ENCODE measurements at regions not wholly inside any gene's neighbourhood (a gene's known extent, or its start where the extent isn't known, plus 50 kb on each side); places are given as distances from the start of the nearest gene placed in this dataset.
"Not testable (repeated sequence)": the region's sequence is repeated elsewhere in the genome, so short reads cannot be mapped to it uniquely, and the experiment has no call there.

DNA sequence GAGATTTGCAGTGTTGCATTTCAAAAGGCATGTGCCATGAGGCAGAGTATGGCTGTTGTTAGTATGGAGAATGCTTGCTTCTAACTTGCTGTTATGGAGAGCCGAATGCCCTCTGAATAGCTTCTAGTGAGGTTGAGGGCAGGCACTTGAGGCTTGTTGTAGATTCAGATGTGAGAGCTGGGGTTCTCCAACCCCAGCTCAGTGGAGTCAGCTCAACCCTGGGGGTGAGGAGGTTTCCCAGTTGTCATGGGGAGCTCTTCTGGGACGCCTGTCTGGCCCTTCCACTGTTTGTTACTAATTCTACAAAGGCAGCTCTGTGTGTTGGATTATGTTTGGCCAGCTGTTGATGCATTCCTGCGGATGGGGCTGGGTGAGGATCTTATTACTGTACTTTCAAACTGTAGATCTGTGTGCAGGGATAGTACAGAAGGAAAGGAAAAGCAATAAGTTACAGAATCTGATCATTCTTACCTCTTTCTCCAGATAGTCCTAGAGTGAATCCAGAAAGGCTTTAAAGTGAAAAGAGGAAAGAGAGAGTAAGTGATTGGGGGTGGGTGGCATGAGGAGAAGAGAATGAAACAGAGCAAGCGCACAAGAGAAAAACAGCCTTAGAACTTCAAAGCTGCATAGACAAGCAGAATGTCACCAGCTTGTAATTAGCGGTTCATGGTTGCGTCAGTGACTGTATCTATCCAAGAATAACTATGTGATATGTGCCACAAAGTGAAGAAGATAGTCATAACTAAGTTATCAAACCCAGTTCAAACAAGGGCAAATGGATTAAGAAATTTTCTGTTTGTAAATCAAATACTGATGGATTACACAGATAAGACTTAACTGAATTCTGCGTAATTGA is 148.7 kb downstream of the PRL start:
- DNase-seq (ENCODE audit: low read depth): peak; percentile 81

GRCh38 chr6:22149096-22149495 is 147.7 kb downstream of the PRL start:
- no peak for DNase-seq (ENCODE audit: low read depth)

DNA sequence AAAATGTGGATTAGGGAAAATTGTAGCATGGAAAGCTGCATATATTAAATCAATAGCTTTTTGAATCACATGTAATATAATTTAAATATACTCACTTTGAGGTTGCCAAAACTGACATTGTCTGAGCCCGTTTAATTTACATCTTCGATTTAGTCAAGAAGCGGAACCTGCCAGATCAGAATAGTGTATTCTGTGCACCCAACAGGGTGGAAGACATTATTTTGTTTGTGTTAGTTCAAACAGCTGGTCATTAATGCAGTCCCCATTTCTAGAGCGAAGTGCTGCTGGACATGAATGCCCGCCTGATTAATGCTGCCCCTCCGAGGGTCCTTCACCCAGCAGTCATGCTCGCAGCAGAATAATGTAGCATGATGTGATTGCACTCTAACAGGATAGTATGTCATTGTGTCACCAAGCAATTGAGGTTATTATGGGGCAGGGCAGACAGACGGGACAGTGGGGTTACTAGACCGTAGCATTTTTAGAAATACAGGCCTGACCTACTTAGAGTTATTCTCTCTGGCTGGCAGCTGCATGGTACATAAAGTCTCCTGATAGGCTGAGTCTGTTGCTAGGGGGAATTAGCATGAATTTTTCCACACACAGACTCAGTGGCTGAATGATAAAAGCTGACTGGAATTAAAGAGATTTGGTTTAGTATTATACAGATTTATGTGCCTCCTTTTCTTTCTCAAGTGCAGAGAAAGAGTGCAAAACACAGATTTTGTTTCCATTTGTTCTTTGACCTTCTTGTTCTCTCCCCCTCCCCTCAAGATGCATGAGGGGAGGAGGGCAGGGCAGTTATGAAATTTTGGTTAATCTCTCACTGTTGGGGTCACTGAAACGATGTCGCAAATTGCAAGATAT is 147.1 kb downstream of the PRL start:
- no peak for DNase-seq (ENCODE audit: low read depth)

DNA sequence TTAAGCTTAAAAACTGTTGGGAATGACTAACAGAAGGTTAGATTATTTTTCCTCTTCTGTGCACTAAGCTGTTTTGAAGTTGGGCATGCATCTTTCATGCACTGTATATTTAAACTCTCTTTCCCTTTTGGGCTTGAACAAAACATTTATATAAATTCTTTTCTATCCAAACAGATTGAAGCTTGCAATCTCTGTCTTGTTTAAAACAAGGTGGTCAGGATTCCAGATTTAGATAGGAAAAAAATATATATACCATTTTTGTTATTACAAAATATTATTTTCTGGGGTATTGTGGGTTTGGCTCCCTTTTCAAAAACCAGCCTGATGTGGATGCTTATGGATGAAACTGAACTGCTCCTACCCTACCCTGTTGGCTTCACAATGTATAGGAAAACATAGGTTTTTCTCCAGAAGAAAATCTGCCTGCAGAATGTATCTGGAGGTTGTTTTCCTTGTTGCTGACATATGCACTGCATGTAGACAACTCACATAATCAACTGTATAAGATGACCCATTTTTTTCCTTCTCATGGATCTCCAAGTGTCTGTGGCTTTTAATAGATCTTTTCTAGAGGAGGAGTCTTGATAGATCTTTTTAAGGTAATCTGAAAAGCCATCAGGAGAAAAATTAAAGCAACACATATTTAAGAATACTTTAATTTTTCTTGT is 146.3 kb downstream of the PRL start:
- DNase-seq (ENCODE audit: low read depth): no peak

DNA sequence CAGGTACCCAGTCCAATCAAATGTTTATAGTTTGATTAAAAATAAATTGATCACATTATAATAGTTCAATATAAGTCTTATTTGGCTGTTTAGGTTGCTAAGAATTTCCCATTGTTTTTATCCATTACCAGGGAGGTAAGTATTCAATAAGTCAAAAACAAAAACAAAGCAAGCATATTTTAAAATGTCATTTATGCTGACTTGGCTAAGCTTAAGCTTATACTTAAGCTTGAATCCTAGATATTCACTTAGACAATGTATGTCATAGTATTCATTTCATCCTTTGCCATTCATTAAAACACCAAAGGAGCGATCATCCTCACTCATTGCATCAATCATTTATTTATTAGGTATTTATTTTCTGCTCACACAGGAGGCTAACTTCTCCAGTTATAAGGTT is 144.9 kb downstream of the PRL start:
- no peak for DNase-seq (ENCODE audit: low read depth)

- DNase-seq (ENCODE audit: low read depth): no peak
Observed at GRCh38 chr6:22152841-22153240, 144.0 kb downstream of the PRL start.

DNA sequence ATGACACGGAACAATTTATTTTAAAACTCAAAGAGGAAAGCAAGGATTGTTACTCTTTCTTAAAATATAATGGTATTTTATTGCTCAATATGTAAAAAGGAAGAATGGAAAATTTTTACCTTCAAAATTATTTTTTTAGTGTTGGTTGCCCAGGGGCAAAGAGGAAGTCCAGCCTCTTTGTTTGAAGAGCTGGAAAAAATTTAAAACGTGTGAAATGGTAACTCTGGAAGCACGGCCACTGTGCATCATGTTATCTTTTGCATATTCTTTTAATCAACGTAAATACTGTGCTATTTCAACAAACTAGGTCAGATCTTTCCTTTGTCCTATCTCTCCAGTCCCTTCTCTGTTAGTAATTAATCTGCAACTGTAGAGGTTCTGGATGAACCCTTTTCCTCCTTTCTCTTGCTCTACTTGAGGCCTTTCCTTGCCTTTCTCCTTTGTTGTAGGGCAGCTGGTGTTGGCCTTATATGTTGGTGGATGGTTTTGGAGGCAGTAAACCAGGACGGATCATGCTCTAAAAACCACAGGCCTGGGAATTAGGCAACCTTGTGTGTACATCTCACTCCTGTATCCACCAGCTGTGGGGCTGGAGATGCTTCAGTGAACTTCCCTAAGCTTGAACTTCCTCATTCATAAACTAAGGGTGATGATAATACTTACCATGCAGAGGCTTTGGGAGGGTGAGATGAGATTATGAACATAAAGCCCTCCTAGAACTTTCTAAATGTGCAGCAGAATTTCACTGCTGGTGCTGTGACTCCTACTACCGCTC is 143.3 kb downstream of the PRL start:
- no peak for DNase-seq (ENCODE audit: low read depth)

DNA sequence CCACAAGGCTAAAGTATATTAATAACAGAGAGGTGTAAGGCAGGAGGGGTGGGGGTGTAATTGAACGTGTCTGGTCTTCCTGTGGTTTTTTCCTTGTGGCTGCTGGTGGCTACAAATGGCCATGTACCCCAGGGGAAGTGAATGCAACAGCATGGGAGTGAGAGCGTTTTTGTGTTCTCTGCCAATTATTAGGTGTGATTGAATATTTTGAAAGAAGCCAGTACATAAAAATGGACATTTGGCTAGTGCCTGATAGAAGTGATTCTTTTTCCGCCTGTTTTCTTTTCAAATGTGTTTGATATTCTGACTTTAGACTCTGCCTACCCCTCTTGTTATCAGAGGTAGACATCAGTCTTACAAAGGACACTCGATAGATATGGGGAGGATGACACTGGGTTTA is 141.3 kb downstream of the PRL start:
- no peak for DNase-seq (ENCODE audit: low read depth)

- no peak for DNase-seq (ENCODE audit: low read depth)
Observed at GRCh38 chr6:22157233-22157632, 139.6 kb downstream of the PRL start.

DNA sequence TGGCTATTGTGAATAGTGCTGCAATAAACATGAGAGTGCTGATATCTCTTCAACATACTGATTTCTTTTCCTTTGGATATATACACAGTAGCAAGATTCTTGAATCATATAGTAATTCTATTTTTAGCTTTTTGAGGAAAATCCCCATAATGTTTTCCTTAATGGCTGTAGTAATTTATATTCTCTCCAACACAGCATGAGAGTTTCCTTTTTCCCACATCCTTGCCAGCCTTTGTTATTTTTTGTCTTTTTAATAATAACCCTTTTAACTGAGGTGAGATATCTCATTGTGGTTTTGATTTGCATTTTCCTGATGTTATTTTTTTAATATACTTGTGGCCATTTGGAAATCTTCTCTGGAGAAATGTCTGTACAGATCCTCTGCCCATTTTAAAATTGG is 132.6 kb downstream of the PRL start:
- DNase-seq (ENCODE audit: low read depth): no peak

DNA sequence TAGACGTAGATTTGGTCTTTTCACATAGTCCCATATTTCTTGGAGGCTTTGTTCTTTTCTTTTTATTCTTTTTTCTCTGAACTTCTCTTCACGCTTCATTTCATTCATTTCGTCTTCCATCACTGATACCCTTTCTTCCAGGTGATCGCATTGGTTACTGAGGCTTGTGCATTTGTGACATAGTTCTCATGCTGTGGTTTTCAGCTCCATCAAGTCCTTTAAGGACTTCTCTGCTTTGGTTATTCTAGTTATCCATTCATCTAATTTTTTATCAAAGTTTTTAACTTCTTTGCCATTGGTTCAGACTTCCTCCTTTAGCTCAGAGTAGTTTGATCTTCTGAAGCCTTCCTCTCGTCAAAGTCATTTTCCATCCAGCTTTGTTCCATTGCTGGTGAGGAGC is 125.8 kb downstream of the PRL start:
- DNase-seq (ENCODE audit: low read depth): not testable (repeated sequence)

GRCh38 chr6:22171885-22172284 is 125.0 kb downstream of the PRL start:
- DNase-seq (ENCODE audit: low read depth): not testable (repeated sequence)

- no peak for DNase-seq (ENCODE audit: low read depth)
Observed at GRCh38 chr6:22173311-22173710, 123.5 kb downstream of the PRL start.

- DNase-seq (ENCODE audit: low read depth): not testable (repeated sequence)
Observed at GRCh38 chr6:22180250-22180649, 116.6 kb downstream of the PRL start.

GRCh38 chr6:22184371-22184770 is 112.5 kb downstream of the PRL start:
- DNase-seq (ENCODE audit: low read depth): no peak

- DNase-seq (ENCODE audit: low read depth): no peak
Observed at GRCh38 chr6:22189946-22190345, 106.9 kb downstream of the PRL start.

- DNase-seq (ENCODE audit: low read depth): no peak
Observed at GRCh38 chr6:22194188-22194921, 102.5 kb downstream of the PRL start.

DNA sequence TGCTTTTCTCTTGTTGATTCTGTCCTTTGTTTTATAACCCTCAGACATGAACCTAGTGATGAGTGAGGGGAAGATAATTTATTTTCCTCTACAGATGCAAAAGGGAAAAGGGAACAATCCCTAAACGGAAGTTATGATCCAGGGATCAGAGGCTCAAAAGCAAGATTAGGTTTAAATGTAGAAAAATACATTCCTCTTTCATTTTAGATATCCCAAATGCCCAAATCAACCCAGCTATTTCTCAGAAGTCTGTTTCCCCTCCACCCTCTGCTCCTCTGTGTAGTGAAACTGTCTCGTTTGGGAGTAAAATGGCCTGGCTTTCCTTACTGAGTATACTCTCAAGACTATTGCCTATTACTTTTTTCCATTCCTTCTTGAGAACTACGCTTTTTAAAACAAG is 97.1 kb downstream of the PRL start:
- DNase-seq (ENCODE audit: low read depth): no peak

DNA sequence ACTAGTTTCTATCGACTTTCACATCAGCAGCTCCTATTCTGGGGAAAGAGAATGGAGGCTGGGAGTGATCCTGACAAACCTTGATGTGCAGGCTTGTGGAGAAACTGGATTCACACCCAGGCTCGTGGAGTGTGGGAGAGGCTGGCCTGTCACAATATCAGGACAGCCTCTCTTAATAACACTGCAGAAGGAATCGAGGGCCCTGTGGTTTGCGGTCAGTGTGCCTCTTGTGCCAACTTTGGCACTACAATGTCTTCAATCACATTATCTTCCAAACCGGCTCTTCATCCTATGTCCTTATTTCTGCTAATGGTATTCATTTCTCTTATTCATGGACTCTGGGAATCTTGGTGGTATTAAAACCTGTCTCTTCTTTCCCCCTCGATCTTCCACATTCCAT is 92.7 kb downstream of the PRL start:
- DNase-seq (ENCODE audit: low read depth): no peak

- no peak for DNase-seq (ENCODE audit: low read depth)
Observed at GRCh38 chr6:22205266-22205665, 91.6 kb downstream of the PRL start.

GRCh38 chr6:22206106-22206505 is 90.7 kb downstream of the PRL start:
- no peak for DNase-seq (ENCODE audit: low read depth)

Data from non-pigmented ciliary epithelial cell (primary cell).